Central memory CD8-positive, alpha-beta T cell (primary cell): ENCODE measurements at regions not wholly inside any gene's neighbourhood (a gene's known extent, or its start where the extent isn't known, plus 50 kb on each side); places are given as distances from the start of the nearest gene placed in this dataset.

Experiments
- ATAC-seq: fragments of 150-1000 bp; cut with Tn5 transposase; replicated peaks from 2 replicates; pipeline ENCODE4 v1.10.0; 2022; ENCODE audit warnings: mild to moderate bottlenecking, moderate FRiP score, moderate number of reproducible peaks; ENCODE audit not compliant: poor library complexity, severe bottlenecking; ENCODE audit errors: extremely low read depth
- DNase-seq, 2 donors: peaks; one replicate each; pipeline ENCODE4 v3.0.0; 2021; ENCODE audit warnings: low spot score in 2 of 2
- H3K27ac Mint-ChIP-seq: one replicate; pipeline ENCODE4 v1.8.0; 2022; ENCODE audit warnings: low read depth, mild to moderate bottlenecking, moderate library complexity, mixed read lengths
- H3K27me3 Mint-ChIP-seq: one replicate; pipeline ENCODE4 v1.8.0; 2022; ENCODE audit warnings: mixed read lengths
- H3K36me3 Mint-ChIP-seq: one replicate; pipeline ENCODE4 v1.8.0; 2022; ENCODE audit warnings: mild to moderate bottlenecking, moderate library complexity, mixed read lengths; ENCODE audit not compliant: insufficient read depth
- H3K4me1 Mint-ChIP-seq: one replicate; pipeline ENCODE4 v1.8.0; 2022; ENCODE audit warnings: mixed read lengths
- H3K4me3 Mint-ChIP-seq: one replicate; pipeline ENCODE4 v1.8.0; 2022; ENCODE audit warnings: mild to moderate bottlenecking, moderate library complexity, mixed read lengths
- H3K9me3 Mint-ChIP-seq: one replicate; pipeline ENCODE4 v1.8.0; 2022; ENCODE audit warnings: mixed read lengths

- no peaks in the 10 kb centered on the region for H3K4me1 Mint-ChIP-seq
- H3K36me3 Mint-ChIP-seq: no peaks in the 10 kb centered on the region
- ATAC-seq (no peak), DNase-seq (no peak)
- no peaks in the 10 kb centered on the region for H3K27me3 Mint-ChIP-seq
- H3K27ac Mint-ChIP-seq: peak overlapping the region; percentile 51
- no peak overlapping the region for H3K4me3 Mint-ChIP-seq
- H3K9me3 Mint-ChIP-seq: peaks cover 6% of the 10 kb centered on the region
These were observed 318.5 kb downstream of the ALG10 start for GRCh38 chr12:34340534-34341361.

GRCh38 chr12:34341362-34341733 is 319.1 kb downstream of the ALG10 start:
- peaks cover 6% of the 10 kb centered on the region for H3K9me3 Mint-ChIP-seq
- ATAC-seq (no peak), DNase-seq (no peak)
- no peak overlapping the region for H3K27ac Mint-ChIP-seq
- H3K4me3 Mint-ChIP-seq: no peak overlapping the region
- no peaks in the 10 kb centered on the region for H3K36me3 Mint-ChIP-seq
- no peaks in the 10 kb centered on the region for H3K27me3 Mint-ChIP-seq
- H3K4me1 Mint-ChIP-seq: no peaks in the 10 kb centered on the region

- no peak for ATAC-seq
- no peaks in the 10 kb centered on the region for H3K4me1 Mint-ChIP-seq
These were observed 319.8 kb downstream of the ALG10 start for GRCh38 chr12:34342048-34342447.

GRCh38 chr12:34343345-34343744 is 321.0 kb downstream of the ALG10 start:
- Mint-ChIP-seq H3K9me3 (no peaks in the 10 kb centered on the region), H3K36me3 (no peaks in the 10 kb centered on the region), H3K4me3 (no peak overlapping the region), H3K27ac (no peak overlapping the region), H3K4me1 (no peaks in the 10 kb centered on the region), H3K27me3 (no peaks in the 10 kb centered on the region)
- ATAC-seq: no peak
- DNase-seq: no peak

More at GRCh38 chr12:34342048-34342447, 319.8 kb downstream of the ALG10 start:
- H3K27me3 Mint-ChIP-seq: no peaks in the 10 kb centered on the region
- H3K27ac Mint-ChIP-seq: no peak overlapping the region
- no peak for DNase-seq
- no peak overlapping the region for H3K4me3 Mint-ChIP-seq
- no peaks in the 10 kb centered on the region for H3K36me3 Mint-ChIP-seq
- H3K9me3 Mint-ChIP-seq: peaks cover 6% of the 10 kb centered on the region

GRCh38 chr12:34343766-34344165 is 321.5 kb downstream of the ALG10 start:
- ATAC-seq (no peak), DNase-seq (no peak)
- no peak overlapping the region for H3K27ac Mint-ChIP-seq
- no peaks in the 10 kb centered on the region for H3K9me3 Mint-ChIP-seq
- no peak overlapping the region for H3K4me3 Mint-ChIP-seq
- no peaks in the 10 kb centered on the region for H3K4me1 Mint-ChIP-seq
- H3K36me3 Mint-ChIP-seq: no peaks in the 10 kb centered on the region
- H3K27me3 Mint-ChIP-seq: no peaks in the 10 kb centered on the region

- no peaks in the 10 kb centered on the region for H3K36me3 Mint-ChIP-seq
- DNase-seq (no peak), ATAC-seq (no peak)
- no peaks in the 10 kb centered on the region for H3K4me1 Mint-ChIP-seq
- no peak overlapping the region for H3K27ac Mint-ChIP-seq
- no peak overlapping the region for H3K4me3 Mint-ChIP-seq
- no peaks in the 10 kb centered on the region for H3K27me3 Mint-ChIP-seq
- no peaks in the 10 kb centered on the region for H3K9me3 Mint-ChIP-seq
These were observed 322.7 kb downstream of the ALG10 start for GRCh38 chr12:34344851-34345522.

GRCh38 chr12:34345801-34346200 is 323.5 kb downstream of the ALG10 start:
- Mint-ChIP-seq H3K4me3 (no peak overlapping the region), H3K4me1 (no peaks in the 10 kb centered on the region), H3K27me3 (no peaks in the 10 kb centered on the region), H3K36me3 (no peaks in the 10 kb centered on the region), H3K27ac (no peak overlapping the region), H3K9me3 (no peaks in the 10 kb centered on the region)
- ATAC-seq (no peak), DNase-seq (no peak)

- ATAC-seq (no peak), DNase-seq (no peak)
- no peak overlapping the region for H3K27ac Mint-ChIP-seq
- H3K4me1 Mint-ChIP-seq: no peaks in the 10 kb centered on the region
- no peaks in the 10 kb centered on the region for H3K9me3 Mint-ChIP-seq
- H3K4me3 Mint-ChIP-seq: no peak overlapping the region
- no peaks in the 10 kb centered on the region for H3K36me3 Mint-ChIP-seq
- H3K27me3 Mint-ChIP-seq: no peaks in the 10 kb centered on the region
These were observed 324.2 kb downstream of the ALG10 start for GRCh38 chr12:34346372-34347034.

GRCh38 chr12:34347367-34347766 is 325.1 kb downstream of the ALG10 start:
- no peaks in the 10 kb centered on the region for H3K36me3 Mint-ChIP-seq
- ATAC-seq (no peak), DNase-seq (no peak)
- H3K27me3 Mint-ChIP-seq: no peaks in the 10 kb centered on the region
- H3K27ac Mint-ChIP-seq: no peak overlapping the region
- H3K4me3 Mint-ChIP-seq: no peak overlapping the region
- no peaks in the 10 kb centered on the region for H3K4me1 Mint-ChIP-seq
- H3K9me3 Mint-ChIP-seq: no peaks in the 10 kb centered on the region

- no peak for DNase-seq
- Mint-ChIP-seq H3K4me3 (no peak overlapping the region), H3K4me1 (no peaks in the 10 kb centered on the region), H3K27ac (no peak overlapping the region), H3K27me3 (no peaks in the 10 kb centered on the region), H3K36me3 (no peaks in the 10 kb centered on the region), H3K9me3 (no peaks in the 10 kb centered on the region)
- ATAC-seq: no peak
These were observed 325.8 kb downstream of the ALG10 start for GRCh38 chr12:34348064-34348463.

- Mint-ChIP-seq H3K4me3 (no peak overlapping the region), H3K4me1 (no peaks in the 10 kb centered on the region), H3K27me3 (no peaks in the 10 kb centered on the region), H3K9me3 (no peaks in the 10 kb centered on the region), H3K27ac (no peak overlapping the region), H3K36me3 (peaks cover 2% of the 10 kb centered on the region)
- ATAC-seq (no peak), DNase-seq (no peak)
These were observed 326.8 kb downstream of the ALG10 start for GRCh38 chr12:34348836-34349672.

GRCh38 chr12:34349673-34349961 is 327.3 kb downstream of the ALG10 start:
- no peaks in the 10 kb centered on the region for H3K27me3 Mint-ChIP-seq
- no peaks in the 10 kb centered on the region for H3K9me3 Mint-ChIP-seq
- H3K4me1 Mint-ChIP-seq: no peaks in the 10 kb centered on the region
- ATAC-seq (no peak), DNase-seq (no peak)
- no peak overlapping the region for H3K27ac Mint-ChIP-seq
- no peak overlapping the region for H3K4me3 Mint-ChIP-seq
- peaks cover 2% of the 10 kb centered on the region for H3K36me3 Mint-ChIP-seq
